AG04450 (cell line): ENCODE measurements at regions not wholly inside any gene's neighbourhood (a gene's known extent, or its start where the extent isn't known, plus 50 kb on each side); places are given as distances from the start of the nearest gene placed in this dataset.
"Not testable (repeated sequence)": the region's sequence is repeated elsewhere in the genome, so short reads cannot be mapped to it uniquely, and the experiment has no call there.

ENCODE experiments used
- CTCF ChIA-PET: fragments of 300-600, 350-600 bp; formaldehyde crosslinking; extraction: SDS; loops from one replicate; lab custom pipeline; 2022; ENCODE audit warnings: antibody characterized with exemption, inconsistent platforms; lab: Charles Lee
- POLR2A ChIA-PET: fragments of 350-600 bp; formaldehyde crosslinking; extraction: SDS; loops from one replicate; lab custom pipeline; 2021; ENCODE audit warnings: antibody characterized with exemption, inconsistent platforms; lab: Yijun Ruan, JAX
- DNase-seq: peaks from one replicate; pipeline ENCODE4 v3.0.0-alpha.2; 2011; ENCODE audit warnings: low read depth, low spot score
- H3K27ac ChIP-seq: one replicate; pipeline ENCODE4 v1.5.1; 2012; ENCODE audit warnings: low read depth, low read length, control low read depth
- H3K27me3 ChIP-seq: one replicate; pipeline ENCODE4 v1.6.0; 2012; ENCODE audit warnings: low read length; ENCODE audit not compliant: control insufficient read depth, insufficient read depth
- H3K4me3 ChIP-seq: 2 replicates; pipeline ENCODE4 v1.5.1; 2011; ENCODE audit warnings: mild to moderate bottlenecking, low read depth, low read length, control low read depth
- H3K9me3 ChIP-seq: 2 replicates; pipeline ENCODE4 v1.5.1; 2012; ENCODE audit warnings: low read length; ENCODE audit not compliant: control insufficient read depth, insufficient read depth
- CTCF ChIP-seq: IDR thresholded peaks from 2 replicates; pipeline ENCODE4 v1.5.1; 2011; ENCODE audit warnings: low read depth, low read length, control low read depth, inconsistent platforms

- Histone ChIP-seq H3K9me3 (no peaks in the 10 kb centered on the region), H3K27me3 (no peaks in the 10 kb centered on the region), H3K4me3 (no peak overlapping the region), H3K27ac (no peak overlapping the region)
- no peak for TF ChIP-seq CTCF
- POLR2A ChIA-PET = no interaction called here
- CTCF ChIA-PET = no interaction called here
- DNase-seq = no peak
These were observed 1047.3 kb upstream of the SEMA6A start for GRCh38 chr5:117621921-117622320.

- POLR2A ChIA-PET = no interaction called here
- H3K9me3 ChIP-seq = no peaks in the 10 kb centered on the region; the same call in 1 of the 2 replicates
- no peaks in the 10 kb centered on the region for H3K27me3 ChIP-seq
- no peak overlapping the region for H3K27ac ChIP-seq
- H3K4me3 ChIP-seq = no peak overlapping the region
- CTCF ChIA-PET = no interaction called here
- no peak for DNase-seq
- TF ChIP-seq CTCF = no peak
These were observed 1040.6 kb upstream of the SEMA6A start for GRCh38 chr5:117615226-117615625.

- no peak for TF ChIP-seq CTCF
- POLR2A ChIA-PET = no interaction called here
- no peak overlapping the region for H3K27ac ChIP-seq
- H3K27me3 ChIP-seq = no peaks in the 10 kb centered on the region
- no peak for DNase-seq
- no peak overlapping the region for H3K4me3 ChIP-seq
- H3K9me3 ChIP-seq = no peaks in the 10 kb centered on the region; the same call in 1 of the 2 replicates
- CTCF ChIA-PET = no interaction called here
These were observed 1039.8 kb upstream of the SEMA6A start for GRCh38 chr5:117614408-117614807.

- peaks cover 9% of the 10 kb centered on the region; the same call in 1 of the 2 replicates for H3K9me3 ChIP-seq
- ChIA-PET CTCF (no interaction called here), POLR2A (no interaction called here)
- no peak for TF ChIP-seq CTCF
- no peaks in the 10 kb centered on the region for H3K27me3 ChIP-seq
- H3K27ac ChIP-seq = no peak overlapping the region
- H3K4me3 ChIP-seq = no peak overlapping the region
- no peak for DNase-seq
These were observed 1030.2 kb upstream of the SEMA6A start for GRCh38 chr5:117604845-117605244.

GRCh38 chr5:117599811-117600210, 1025.2 kb upstream of the SEMA6A start:
- CTCF ChIA-PET, DNase-seq, H3K9me3 ChIP-seq, H3K27ac ChIP-seq, H3K27me3 ChIP-seq, POLR2A ChIA-PET, H3K4me3 ChIP-seq: not testable (repeated sequence)

GRCh38 chr5:117594166-117594565, 1019.5 kb upstream of the SEMA6A start:
- Histone ChIP-seq H3K27ac (no peak overlapping the region), H3K9me3 (peaks cover 4% of the 10 kb centered on the region; the same call in 1 of the 2 replicates), H3K27me3 (no peaks in the 10 kb centered on the region), H3K4me3 (no peak overlapping the region)
- DNase-seq = no peak
- ChIA-PET CTCF (interaction anchor here (0.6 kb wide), 1 partner anchor 193 kb away, joined by 4 read pairs; no protein-coding TSS in a partner anchor), POLR2A (no interaction called here)
- no peak for TF ChIP-seq CTCF
